ENCODE measurements at regions not wholly inside any gene's neighbourhood (a gene's known extent, or its start where the extent isn't known, plus 50 kb on each side); places are given as distances from the start of the nearest gene placed in this dataset.

- no peak for DNase-seq (ENCODE audit: low read depth, low spot score)
- in situ Hi-C loops (cut with HindIII; ENCODE audit: low pct_unique_long_range_greater_than_20kb, low sequenced_read_pairs), result no loop called here
These were observed 88.7 kb upstream of the CDH6 start for GRCh38 chr5:31104775-31105174.

GRCh38 chr5:31100781-31101310, 92.6 kb upstream of the CDH6 start:
- in situ Hi-C loops (cut with HindIII; ENCODE audit: low pct_unique_long_range_greater_than_20kb, low sequenced_read_pairs), result no loop called here
- no peak for DNase-seq (ENCODE audit: low read depth, low spot score)

GRCh38 chr5:31100047-31100575, 93.4 kb upstream of the CDH6 start:
- in situ Hi-C loops (cut with HindIII; ENCODE audit: low pct_unique_long_range_greater_than_20kb, low sequenced_read_pairs), result no loop called here
- DNase-seq (ENCODE audit: low read depth, low spot score), result no peak

DNA sequence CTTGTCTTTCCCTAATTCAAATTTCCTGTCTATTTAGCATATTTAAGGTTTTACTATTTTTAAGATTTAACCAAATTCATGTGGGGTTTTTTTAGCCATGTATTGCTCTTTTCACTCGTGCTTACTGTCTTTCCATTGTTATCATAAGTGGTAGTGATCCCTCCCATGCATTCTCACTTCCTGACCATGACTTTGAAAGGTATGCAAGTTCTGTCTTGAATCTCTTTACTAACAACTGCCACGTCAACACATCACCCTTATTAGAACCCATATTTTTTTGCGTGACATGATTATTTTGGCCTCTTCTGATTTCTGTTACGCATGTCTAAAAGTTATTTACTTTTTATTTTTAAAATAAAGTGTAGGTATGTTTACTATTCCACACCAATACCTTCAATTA, 94.7 kb upstream of the CDH6 start:
- no peak for DNase-seq (ENCODE audit: low read depth, low spot score)
- in situ Hi-C loops (cut with HindIII; ENCODE audit: low pct_unique_long_range_greater_than_20kb, low sequenced_read_pairs), result no loop called here

- DNase-seq (ENCODE audit: low read depth, low spot score), result no peak
- in situ Hi-C loops (cut with HindIII; ENCODE audit: low pct_unique_long_range_greater_than_20kb, low sequenced_read_pairs), result no loop called here
These were observed 95.6 kb upstream of the CDH6 start for GRCh38 chr5:31097851-31098250.

- DNase-seq (ENCODE audit: low read depth, low spot score), result peak; percentile 37
- in situ Hi-C loops (cut with HindIII; ENCODE audit: low pct_unique_long_range_greater_than_20kb, low sequenced_read_pairs), result no loop called here
These were observed 97.1 kb upstream of the CDH6 start for GRCh38 chr5:31096238-31096865.

DNA sequence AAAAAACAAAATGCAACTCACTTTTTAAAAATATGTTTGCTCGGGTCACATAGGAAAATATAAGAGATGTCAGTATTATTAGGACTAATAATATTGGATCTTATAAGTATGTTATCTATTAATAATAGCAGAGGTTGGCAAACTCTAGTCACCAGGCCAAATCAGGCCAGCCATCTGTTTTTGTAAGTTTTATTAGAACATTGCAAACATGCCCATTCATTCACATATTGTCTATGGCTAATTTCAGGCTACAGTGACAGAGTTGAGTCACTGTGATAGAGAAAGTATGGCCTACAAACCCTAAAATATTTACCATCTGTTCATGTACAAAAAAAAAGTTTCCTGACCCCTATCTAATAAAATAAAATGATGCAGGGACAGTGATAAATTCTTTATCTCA, 97.7 kb upstream of the CDH6 start:
- no peak for DNase-seq (ENCODE audit: low read depth, low spot score)
- in situ Hi-C loops (cut with HindIII; ENCODE audit: low pct_unique_long_range_greater_than_20kb, low sequenced_read_pairs), result no loop called here

- in situ Hi-C loops (cut with HindIII; ENCODE audit: low pct_unique_long_range_greater_than_20kb, low sequenced_read_pairs), result no loop called here
- no peak for DNase-seq (ENCODE audit: low read depth, low spot score)
These were observed 102.0 kb upstream of the CDH6 start for GRCh38 chr5:31091501-31091900.

DNA sequence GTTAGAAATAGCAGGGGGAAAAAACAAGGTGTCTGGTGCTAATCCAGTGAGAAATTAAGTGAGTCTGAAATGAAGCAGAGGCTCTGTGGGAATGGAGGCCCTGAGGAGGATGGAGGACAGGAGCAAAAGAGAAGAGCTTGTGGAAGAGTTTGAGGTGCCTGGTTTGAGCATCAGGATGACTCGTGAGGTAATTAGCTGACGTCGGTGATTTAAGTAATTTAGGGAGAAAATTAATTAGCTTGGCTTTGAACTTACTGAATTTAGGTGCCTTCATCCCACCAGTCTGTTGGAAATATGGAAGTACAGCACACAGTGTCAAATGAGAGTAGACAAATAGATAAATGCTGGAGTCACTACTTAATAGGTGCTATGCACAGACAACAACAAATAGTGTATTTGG, 103.0 kb upstream of the CDH6 start:
- in situ Hi-C loops (cut with HindIII; ENCODE audit: low pct_unique_long_range_greater_than_20kb, low sequenced_read_pairs), result no loop called here
- DNase-seq (ENCODE audit: low read depth, low spot score), result no peak

- in situ Hi-C loops (cut with HindIII; ENCODE audit: low pct_unique_long_range_greater_than_20kb, low sequenced_read_pairs), result no loop called here
These were observed 106.6 kb upstream of the CDH6 start for GRCh38 chr5:31086839-31087415.

GRCh38 chr5:31084871-31085270, 108.6 kb upstream of the CDH6 start:
- DNase-seq (ENCODE audit: low read depth, low spot score), result no peak
- in situ Hi-C loops (cut with HindIII; ENCODE audit: low pct_unique_long_range_greater_than_20kb, low sequenced_read_pairs), result no loop called here

More at GRCh38 chr5:31086839-31087415, 106.6 kb upstream of the CDH6 start:
- no peak for DNase-seq (ENCODE audit: low read depth, low spot score)

DNA sequence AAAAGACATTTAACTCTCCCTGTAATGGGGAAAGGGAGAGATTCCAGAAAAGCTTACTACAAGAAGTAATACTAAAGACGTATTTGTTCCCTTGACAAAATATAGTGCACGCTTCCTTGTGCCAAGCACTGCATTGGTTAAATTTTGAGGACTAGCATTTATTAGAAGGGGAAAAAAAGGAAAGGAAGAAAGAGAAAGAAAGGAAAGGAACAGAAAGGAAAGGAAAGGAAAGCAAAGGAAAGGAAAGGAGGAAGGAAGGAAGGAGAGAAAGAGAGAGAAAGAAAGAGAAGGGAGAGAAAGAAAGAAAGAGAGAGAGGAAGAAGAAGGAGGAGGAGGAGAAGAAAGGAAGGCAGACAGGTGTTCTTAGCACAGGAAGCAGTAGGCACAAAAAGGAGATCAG, 110.1 kb upstream of the CDH6 start:
- in situ Hi-C loops (cut with HindIII; ENCODE audit: low pct_unique_long_range_greater_than_20kb, low sequenced_read_pairs), result no loop called here
- no peak for DNase-seq (ENCODE audit: low read depth, low spot score)

DNA sequence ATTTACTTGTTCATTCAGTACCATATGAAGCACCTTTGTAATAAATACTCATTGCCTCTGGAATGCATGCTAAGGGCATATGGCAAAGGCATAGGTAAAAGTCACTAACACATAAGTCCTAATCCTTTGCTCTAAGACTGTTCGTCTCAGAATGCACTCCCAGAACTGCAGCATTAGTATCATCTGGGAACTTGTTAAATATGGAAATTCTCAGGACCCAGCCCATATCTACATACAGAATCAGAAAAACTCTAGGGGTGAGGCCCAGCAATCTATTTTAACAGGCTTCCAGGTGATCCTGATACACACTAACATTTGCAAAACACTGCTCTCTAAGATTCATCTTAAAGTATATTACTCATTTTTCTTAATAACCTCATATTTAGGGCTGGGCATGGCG, 113.8 kb upstream of the CDH6 start:
- in situ Hi-C loops (cut with HindIII; ENCODE audit: low pct_unique_long_range_greater_than_20kb, low sequenced_read_pairs), result no loop called here
- no peak for DNase-seq (ENCODE audit: low read depth, low spot score)

DNA sequence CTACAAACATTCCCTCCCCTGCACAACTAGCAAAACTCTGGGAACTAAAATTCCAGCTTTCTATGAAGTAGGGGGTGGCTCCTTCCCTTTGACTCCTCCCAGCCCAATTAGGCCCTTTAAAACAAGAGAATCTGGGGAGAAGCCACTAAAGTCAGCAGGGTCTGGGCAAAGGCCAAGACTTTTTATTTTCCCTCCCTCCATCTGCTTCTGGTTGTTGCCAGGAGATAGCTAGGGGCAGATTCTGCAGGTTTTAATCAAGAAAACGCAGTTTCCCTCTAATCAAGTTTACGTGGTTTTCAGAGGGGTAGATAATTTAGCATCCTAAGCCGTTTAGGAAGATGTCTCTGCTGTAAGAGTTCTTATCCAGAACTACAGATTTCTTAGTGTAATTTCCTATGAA, 114.5 kb upstream of the CDH6 start:
- in situ Hi-C loops (cut with HindIII; ENCODE audit: low pct_unique_long_range_greater_than_20kb, low sequenced_read_pairs), result no loop called here
- no peak for DNase-seq (ENCODE audit: low read depth, low spot score)

- DNase-seq (ENCODE audit: low read depth, low spot score), result no peak
- in situ Hi-C loops (cut with HindIII; ENCODE audit: low pct_unique_long_range_greater_than_20kb, low sequenced_read_pairs), result no loop called here
These were observed 117.5 kb upstream of the CDH6 start for GRCh38 chr5:31075981-31076380.

DNA sequence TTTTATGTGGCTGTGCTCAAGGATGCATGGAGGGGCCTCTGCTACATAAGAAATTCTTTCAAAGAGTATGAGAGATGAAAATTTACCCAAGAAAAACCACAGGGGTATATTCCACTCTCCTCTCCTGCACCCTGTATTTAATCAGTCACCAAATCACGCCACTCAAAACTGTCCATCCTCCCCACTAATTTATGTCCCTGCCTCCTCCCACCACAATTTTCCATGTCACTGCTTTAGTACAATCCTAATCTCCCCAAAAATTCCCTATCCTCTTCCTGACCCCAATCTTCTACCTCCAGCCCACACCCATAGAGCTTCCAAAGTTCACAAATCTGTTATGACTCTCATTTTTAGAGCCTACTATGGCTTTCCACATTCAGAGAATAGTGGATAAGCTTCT, 125.2 kb upstream of the CDH6 start:
- in situ Hi-C loops (cut with HindIII; ENCODE audit: low pct_unique_long_range_greater_than_20kb, low sequenced_read_pairs), result no loop called here
- DNase-seq (ENCODE audit: low read depth, low spot score), result no peak

DNA sequence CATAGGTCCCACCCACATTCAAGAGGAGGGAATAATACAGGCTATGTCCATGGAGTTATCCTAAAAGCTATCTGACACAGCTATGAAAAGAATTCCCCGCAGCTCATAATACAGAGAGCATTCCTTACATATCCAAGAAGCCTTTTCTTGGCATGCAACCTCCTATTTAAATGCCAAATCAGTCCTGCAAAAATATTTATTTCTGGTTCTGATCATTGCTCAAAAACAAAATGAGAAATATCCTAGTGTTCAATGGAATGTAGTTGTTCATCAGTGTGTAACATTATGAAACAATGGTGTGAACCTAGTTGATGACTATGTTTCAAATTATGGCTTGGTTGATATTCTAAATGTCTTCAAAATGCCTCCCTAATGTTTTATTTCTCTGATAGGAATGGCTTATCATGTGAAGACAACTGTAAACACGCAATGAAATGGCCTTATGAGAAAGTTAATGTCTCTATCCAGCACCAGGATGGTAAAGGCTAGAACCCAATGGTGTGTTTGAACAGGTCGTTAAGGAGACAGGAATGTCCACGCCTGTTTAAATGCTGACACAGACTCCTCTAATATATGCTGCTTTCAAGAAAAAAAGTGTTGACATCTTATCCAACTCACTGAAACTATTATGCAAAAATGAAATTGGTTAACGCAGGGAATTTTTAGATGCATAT, 126.7 kb upstream of the CDH6 start:
- in situ Hi-C loops (cut with HindIII; ENCODE audit: low pct_unique_long_range_greater_than_20kb, low sequenced_read_pairs), result no loop called here
- DNase-seq (ENCODE audit: low read depth, low spot score), result no peak

DNA sequence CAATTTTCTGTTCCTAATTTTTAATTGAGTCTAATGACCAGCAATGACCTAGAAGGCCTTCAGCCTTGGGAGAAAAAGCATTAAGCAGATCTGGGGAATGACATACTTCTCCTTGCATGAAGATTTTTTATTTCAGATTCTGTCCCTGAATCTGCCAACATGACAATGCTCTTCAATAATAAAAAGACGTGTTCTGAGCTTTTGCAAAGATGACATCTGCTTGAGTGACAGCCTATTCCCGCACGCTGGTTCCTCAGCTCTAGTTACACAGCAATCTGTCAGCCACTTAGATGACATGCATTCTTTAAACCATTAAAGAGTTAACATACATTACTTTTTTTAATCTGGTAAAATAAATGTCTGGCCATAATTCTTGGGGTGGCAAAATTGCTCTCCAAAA, 129.3 kb upstream of the CDH6 start:
- no peak for DNase-seq (ENCODE audit: low read depth, low spot score)
- in situ Hi-C loops (cut with HindIII; ENCODE audit: low pct_unique_long_range_greater_than_20kb, low sequenced_read_pairs), result no loop called here

All from SK-MEL-5 (cell line).